Suppressor macrophage treated with lipopolysaccharide for 4 hours (primary cell): ENCODE measurements at regions not wholly inside any gene's neighbourhood (a gene's known extent, or its start where the extent isn't known, plus 50 kb on each side); places are given as distances from the start of the nearest gene placed in this dataset.

Source experiments
- DNase-seq: peaks from one replicate; pipeline ENCODE4 v3.0.0-alpha.2; 2020

- no peak for DNase-seq
Observed at GRCh38 chrX:42946544-42947194, 168.7 kb upstream of the PPP1R2C start.

GRCh38 chrX:42948723-42949657 lies 171.0 kb upstream of the PPP1R2C start:
- DNase-seq = no peak

GRCh38 chrX:42951747-42952146 lies 173.8 kb upstream of the PPP1R2C start:
- no peak for DNase-seq

- no peak for DNase-seq
Observed at GRCh38 chrX:42952621-42953020, 174.7 kb upstream of the PPP1R2C start.

GRCh38 chrX:42954880-42955279 lies 176.9 kb upstream of the PPP1R2C start:
- DNase-seq = no peak

GRCh38 chrX:42955349-42955748 lies 177.4 kb upstream of the PPP1R2C start:
- DNase-seq = peak; percentile 23

- DNase-seq = peak; percentile 50
Observed at GRCh38 chrX:42967681-42968300, 189.8 kb upstream of the PPP1R2C start.

- no peak for DNase-seq
Observed at GRCh38 chrX:42973321-42973720, 195.4 kb upstream of the PPP1R2C start.

- no peak for DNase-seq
Observed at GRCh38 chrX:42975906-42976305, 197.9 kb upstream of the PPP1R2C start.

- no peak for DNase-seq
Observed at GRCh38 chrX:42976746-42977366, 198.9 kb upstream of the PPP1R2C start.

- no peak for DNase-seq
Observed at GRCh38 chrX:42978655-42979379, 200.9 kb upstream of the PPP1R2C start.

GRCh38 chrX:42988700-42989099 lies 210.7 kb upstream of the PPP1R2C start:
- no peak for DNase-seq

- DNase-seq = no peak
Observed at GRCh38 chrX:42992199-42992943, 214.4 kb upstream of the PPP1R2C start.

GRCh38 chrX:42996861-42997260 lies 218.9 kb upstream of the PPP1R2C start:
- DNase-seq = no peak

- DNase-seq = no peak
Observed at GRCh38 chrX:43000121-43000520, 222.2 kb upstream of the PPP1R2C start.

- peak; percentile 24 for DNase-seq
Observed at GRCh38 chrX:43002526-43003203, 224.7 kb upstream of the PPP1R2C start.

- DNase-seq = no peak
Observed at GRCh38 chrX:43003204-43003565, 225.2 kb upstream of the PPP1R2C start.

GRCh38 chrX:43003939-43004338 lies 226.0 kb upstream of the PPP1R2C start:
- DNase-seq = no peak

- DNase-seq = no peak
Observed at GRCh38 chrX:43005561-43005960, 227.6 kb upstream of the PPP1R2C start.

- no peak for DNase-seq
Observed at GRCh38 chrX:43008356-43008755, 230.4 kb upstream of the PPP1R2C start.

GRCh38 chrX:43016021-43016420 lies 238.1 kb upstream of the PPP1R2C start:
- no peak for DNase-seq
